ENCODE measurements at regions not wholly inside any gene's neighbourhood (a gene's known extent, or its start where the extent isn't known, plus 50 kb on each side); places are given as distances from the start of the nearest gene placed in this dataset.

GRCh38 chr10:131825150-131825848 lies 75.5 kb upstream of the PPP2R2D start:
- Histone ChIP-seq H3K36me3 (ENCODE audit: control insufficient read depth, insufficient read depth, low read length, severe bottlenecking) (no peaks in the 10 kb centered on the region), H3K9me3 (ENCODE audit: control insufficient read depth, low read length) (no peaks in the 10 kb centered on the region), H3K27me3 (replicated peaks; ENCODE audit: control insufficient read depth, insufficient read depth, low read length) (peaks cover 2% of the 10 kb centered on the region), H3K4me1 (ENCODE audit: control insufficient read depth, insufficient read depth, low read length) (peaks cover 4% of the 10 kb centered on the region), H3K4me3 (ENCODE audit: low read length) (no peak overlapping the region), H3K9ac (ENCODE audit: low read length) (no peak overlapping the region)
- no peak for DNase-seq (ENCODE audit: low read depth)

- Histone ChIP-seq H3K9ac (ENCODE audit: low read length) (no peak overlapping the region), H3K36me3 (ENCODE audit: control insufficient read depth, insufficient read depth, low read length, severe bottlenecking) (no peaks in the 10 kb centered on the region), H3K27me3 (replicated peaks; ENCODE audit: control insufficient read depth, insufficient read depth, low read length) (peaks cover 2% of the 10 kb centered on the region), H3K9me3 (ENCODE audit: control insufficient read depth, low read length) (no peaks in the 10 kb centered on the region), H3K4me3 (ENCODE audit: low read length) (no peak overlapping the region), H3K4me1 (ENCODE audit: control insufficient read depth, insufficient read depth, low read length) (peaks cover 4% of the 10 kb centered on the region)
- no peak for DNase-seq (ENCODE audit: low read depth)
Measured at GRCh38 chr10:131825960-131826650, 74.7 kb upstream of the PPP2R2D start.

- DNase-seq (ENCODE audit: low read depth): no peak
- H3K27me3 ChIP-seq (replicated peaks; ENCODE audit: control insufficient read depth, insufficient read depth, low read length): no peaks in the 10 kb centered on the region
Measured at GRCh38 chr10:131829156-131829930, 71.5 kb upstream of the PPP2R2D start.

GRCh38 chr10:131830446-131831130 lies 70.2 kb upstream of the PPP2R2D start:
- DNase-seq (ENCODE audit: low read depth): no peak
- Histone ChIP-seq H3K36me3 (ENCODE audit: control insufficient read depth, insufficient read depth, low read length, severe bottlenecking) (no peaks in the 10 kb centered on the region), H3K9me3 (ENCODE audit: control insufficient read depth, low read length) (no peaks in the 10 kb centered on the region), H3K27me3 (replicated peaks; ENCODE audit: control insufficient read depth, insufficient read depth, low read length) (no peaks in the 10 kb centered on the region), H3K4me1 (ENCODE audit: control insufficient read depth, insufficient read depth, low read length) (no peaks in the 10 kb centered on the region), H3K9ac (ENCODE audit: low read length) (no peak overlapping the region), H3K4me3 (ENCODE audit: low read length) (no peak overlapping the region)

More at GRCh38 chr10:131829156-131829930, 71.5 kb upstream of the PPP2R2D start:
- Histone ChIP-seq H3K9ac (ENCODE audit: low read length) (no peak overlapping the region), H3K9me3 (ENCODE audit: control insufficient read depth, low read length) (no peaks in the 10 kb centered on the region), H3K4me1 (ENCODE audit: control insufficient read depth, insufficient read depth, low read length) (peaks cover 4% of the 10 kb centered on the region), H3K36me3 (ENCODE audit: control insufficient read depth, insufficient read depth, low read length, severe bottlenecking) (no peaks in the 10 kb centered on the region), H3K4me3 (ENCODE audit: low read length) (no peak overlapping the region)

- Histone ChIP-seq H3K9ac (ENCODE audit: low read length) (no peak overlapping the region), H3K36me3 (ENCODE audit: control insufficient read depth, insufficient read depth, low read length, severe bottlenecking) (no peaks in the 10 kb centered on the region), H3K9me3 (ENCODE audit: control insufficient read depth, low read length) (no peaks in the 10 kb centered on the region), H3K4me1 (ENCODE audit: control insufficient read depth, insufficient read depth, low read length) (no peaks in the 10 kb centered on the region), H3K27me3 (replicated peaks; ENCODE audit: control insufficient read depth, insufficient read depth, low read length) (no peaks in the 10 kb centered on the region), H3K4me3 (ENCODE audit: low read length) (no peak overlapping the region)
- DNase-seq (ENCODE audit: low read depth): no peak
Measured at GRCh38 chr10:131831561-131831960, 69.2 kb upstream of the PPP2R2D start.

GRCh38 chr10:131832056-131832685 lies 68.6 kb upstream of the PPP2R2D start:
- Histone ChIP-seq H3K4me3 (ENCODE audit: low read length) (no peak overlapping the region), H3K9me3 (ENCODE audit: control insufficient read depth, low read length) (no peaks in the 10 kb centered on the region), H3K4me1 (ENCODE audit: control insufficient read depth, insufficient read depth, low read length) (no peaks in the 10 kb centered on the region), H3K36me3 (ENCODE audit: control insufficient read depth, insufficient read depth, low read length, severe bottlenecking) (no peaks in the 10 kb centered on the region), H3K27me3 (replicated peaks; ENCODE audit: control insufficient read depth, insufficient read depth, low read length) (no peaks in the 10 kb centered on the region), H3K9ac (ENCODE audit: low read length) (no peak overlapping the region)
- DNase-seq (ENCODE audit: low read depth): no peak

GRCh38 chr10:131833013-131833412 lies 67.8 kb upstream of the PPP2R2D start:
- no peak for DNase-seq (ENCODE audit: low read depth)
- Histone ChIP-seq H3K9ac (ENCODE audit: low read length) (no peak overlapping the region), H3K27me3 (replicated peaks; ENCODE audit: control insufficient read depth, insufficient read depth, low read length) (no peaks in the 10 kb centered on the region), H3K4me1 (ENCODE audit: control insufficient read depth, insufficient read depth, low read length) (no peaks in the 10 kb centered on the region), H3K9me3 (ENCODE audit: control insufficient read depth, low read length) (no peaks in the 10 kb centered on the region), H3K4me3 (ENCODE audit: low read length) (no peak overlapping the region), H3K36me3 (ENCODE audit: control insufficient read depth, insufficient read depth, low read length, severe bottlenecking) (no peaks in the 10 kb centered on the region)

GRCh38 chr10:131833446-131834080 lies 67.2 kb upstream of the PPP2R2D start:
- H3K36me3 ChIP-seq (ENCODE audit: control insufficient read depth, insufficient read depth, low read length, severe bottlenecking): no peaks in the 10 kb centered on the region
- no peak overlapping the region for H3K9ac ChIP-seq (ENCODE audit: low read length)
- no peaks in the 10 kb centered on the region for H3K9me3 ChIP-seq (ENCODE audit: control insufficient read depth, low read length)
- DNase-seq (ENCODE audit: low read depth): no peak
- H3K4me1 ChIP-seq (ENCODE audit: control insufficient read depth, insufficient read depth, low read length): no peaks in the 10 kb centered on the region
- H3K27me3 ChIP-seq (replicated peaks; ENCODE audit: control insufficient read depth, insufficient read depth, low read length): no peaks in the 10 kb centered on the region
- H3K4me3 ChIP-seq (ENCODE audit: low read length): no peak overlapping the region

GRCh38 chr10:131834152-131834810 lies 66.5 kb upstream of the PPP2R2D start:
- Histone ChIP-seq H3K9me3 (ENCODE audit: control insufficient read depth, low read length) (no peaks in the 10 kb centered on the region), H3K4me3 (ENCODE audit: low read length) (no peak overlapping the region), H3K36me3 (ENCODE audit: control insufficient read depth, insufficient read depth, low read length, severe bottlenecking) (no peaks in the 10 kb centered on the region), H3K4me1 (ENCODE audit: control insufficient read depth, insufficient read depth, low read length) (no peaks in the 10 kb centered on the region), H3K9ac (ENCODE audit: low read length) (no peak overlapping the region), H3K27me3 (replicated peaks; ENCODE audit: control insufficient read depth, insufficient read depth, low read length) (peaks cover 4% of the 10 kb centered on the region)
- DNase-seq (ENCODE audit: low read depth): no peak

Measured in adipocyte (in vitro differentiated cells).